ENCODE measurements at regions not wholly inside any gene's neighbourhood (a gene's known extent, or its start where the extent isn't known, plus 50 kb on each side); places are given as distances from the start of the nearest gene placed in this dataset.
"Not testable (repeated sequence)": the region's sequence is repeated elsewhere in the genome, so short reads cannot be mapped to it uniquely, and the experiment has no call there.

DNA sequence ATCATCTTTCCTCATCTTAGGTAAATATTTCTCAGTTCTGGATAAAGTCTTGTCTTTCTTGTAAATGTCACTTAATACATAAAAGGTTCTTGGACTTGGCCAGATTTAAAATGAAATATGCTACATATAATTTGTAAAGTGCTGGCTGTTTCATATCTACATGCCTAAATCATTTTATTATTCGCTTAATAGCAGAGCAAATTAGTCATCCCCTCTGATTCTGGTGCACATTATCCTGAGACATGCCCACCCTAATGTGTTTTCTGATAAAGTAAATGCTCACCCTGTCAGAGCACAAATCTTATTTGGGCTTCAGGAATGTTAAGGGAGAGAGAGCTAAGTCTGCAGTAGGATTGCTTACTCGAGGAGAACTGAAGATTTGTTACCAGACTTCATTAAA, 166.5 kb upstream of the IZUMO3 start:
- no peak overlapping the region for H3K27ac Mint-ChIP-seq
- DNase-seq (ENCODE audit: low spot score in 2 of 2, unreplicated experiment in 2 of 2) = no peak
- peaks cover 7% of the 10 kb centered on the region for H3K9me3 Mint-ChIP-seq
- H3K4me1 Mint-ChIP-seq = peaks cover 10% of the 10 kb centered on the region
- no peaks in the 10 kb centered on the region for H3K36me3 Mint-ChIP-seq
- TF ChIP-seq, protein P1, sequence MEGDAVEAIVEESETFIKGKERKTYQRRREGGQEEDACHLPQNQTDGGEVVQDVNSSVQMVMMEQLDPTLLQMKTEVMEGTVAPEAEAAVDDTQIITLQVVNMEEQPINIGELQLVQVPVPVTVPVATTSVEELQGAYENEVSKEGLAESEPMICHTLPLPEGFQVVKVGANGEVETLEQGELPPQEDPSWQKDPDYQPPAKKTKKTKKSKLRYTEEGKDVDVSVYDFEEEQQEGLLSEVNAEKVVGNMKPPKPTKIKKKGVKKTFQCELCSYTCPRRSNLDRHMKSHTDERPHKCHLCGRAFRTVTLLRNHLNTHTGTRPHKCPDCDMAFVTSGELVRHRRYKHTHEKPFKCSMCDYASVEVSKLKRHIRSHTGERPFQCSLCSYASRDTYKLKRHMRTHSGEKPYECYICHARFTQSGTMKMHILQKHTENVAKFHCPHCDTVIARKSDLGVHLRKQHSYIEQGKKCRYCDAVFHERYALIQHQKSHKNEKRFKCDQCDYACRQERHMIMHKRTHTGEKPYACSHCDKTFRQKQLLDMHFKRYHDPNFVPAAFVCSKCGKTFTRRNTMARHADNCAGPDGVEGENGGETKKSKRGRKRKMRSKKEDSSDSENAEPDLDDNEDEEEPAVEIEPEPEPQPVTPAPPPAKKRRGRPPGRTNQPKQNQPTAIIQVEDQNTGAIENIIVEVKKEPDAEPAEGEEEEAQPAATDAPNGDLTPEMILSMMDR (IDR thresholded peaks at IDR 0.05; ENCODE audit: unreplicated experiment) = no peak
- no peak overlapping the region for H3K4me3 Mint-ChIP-seq
- peaks cover 72% of the 10 kb centered on the region for H3K27me3 Mint-ChIP-seq (ENCODE audit: low read depth)

DNA sequence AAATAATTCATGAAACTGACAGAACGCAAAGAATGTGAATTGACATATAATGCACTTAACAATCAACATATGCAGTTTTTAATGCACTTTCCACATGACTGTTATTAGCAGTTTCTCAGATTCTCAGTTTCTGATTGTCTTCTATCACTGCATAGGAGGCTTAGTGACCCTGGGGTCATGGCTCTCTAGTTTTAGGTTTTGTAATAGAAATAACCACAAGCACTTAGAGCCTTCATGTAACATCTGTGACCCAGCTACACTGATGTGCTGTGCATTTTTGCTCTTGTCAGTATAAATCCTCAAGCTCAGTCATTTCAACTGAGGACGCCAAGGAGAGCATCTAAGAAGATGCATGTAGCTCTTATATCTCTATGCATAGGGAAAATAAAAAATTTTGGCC, 163.1 kb upstream of the IZUMO3 start:
- peaks cover 10% of the 10 kb centered on the region for H3K4me1 Mint-ChIP-seq
- H3K27me3 Mint-ChIP-seq (ENCODE audit: low read depth) = peaks cover 59% of the 10 kb centered on the region
- no peaks in the 10 kb centered on the region for H3K9me3 Mint-ChIP-seq
- DNase-seq (ENCODE audit: low spot score in 2 of 2, unreplicated experiment in 2 of 2) = no peak
- TF ChIP-seq, protein P1 (IDR thresholded peaks at IDR 0.05; ENCODE audit: unreplicated experiment) = no peak
- H3K4me3 Mint-ChIP-seq = no peak overlapping the region
- H3K27ac Mint-ChIP-seq = no peak overlapping the region
- H3K36me3 Mint-ChIP-seq = no peaks in the 10 kb centered on the region

GRCh38 chr9:24698881-24699518, 153.3 kb upstream of the IZUMO3 start:
- Mint-ChIP-seq H3K4me3 (no peak overlapping the region), H3K27ac (no peak overlapping the region), H3K27me3 (ENCODE audit: low read depth) (peaks cover 47% of the 10 kb centered on the region), H3K4me1 (no peaks in the 10 kb centered on the region), H3K36me3 (no peaks in the 10 kb centered on the region), H3K9me3 (peaks cover 8% of the 10 kb centered on the region)
- TF ChIP-seq, protein P1 (IDR thresholded peaks at IDR 0.05; ENCODE audit: unreplicated experiment) = no peak
- DNase-seq (ENCODE audit: low spot score in 2 of 2, unreplicated experiment in 2 of 2) = no peak

DNA sequence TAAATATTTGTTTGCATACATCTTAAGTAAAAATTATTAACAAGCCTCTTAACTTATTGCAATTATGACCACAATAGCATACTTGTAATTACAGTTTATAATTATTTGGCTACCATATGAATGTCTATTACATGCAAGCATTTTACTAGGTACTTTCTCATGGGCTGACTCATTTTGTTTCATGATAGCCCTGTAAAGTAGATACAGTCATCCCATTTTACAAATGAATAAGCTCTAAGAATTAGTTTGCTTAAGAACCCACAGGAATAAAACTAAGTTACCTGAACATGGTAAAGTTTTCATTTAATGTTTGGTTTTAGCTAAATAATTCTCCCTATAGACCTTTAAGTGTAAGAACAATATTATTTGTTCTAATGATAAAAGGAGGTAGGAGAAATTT, 126.6 kb upstream of the IZUMO3 start:
- DNase-seq (ENCODE audit: low spot score in 2 of 2, unreplicated experiment in 2 of 2) = no peak
- no peaks in the 10 kb centered on the region for H3K27me3 Mint-ChIP-seq (ENCODE audit: low read depth)
- no peak overlapping the region for H3K4me3 Mint-ChIP-seq
- H3K27ac Mint-ChIP-seq = no peak overlapping the region
- TF ChIP-seq, protein P1 (IDR thresholded peaks at IDR 0.05; ENCODE audit: unreplicated experiment) = no peak
- no peaks in the 10 kb centered on the region for H3K36me3 Mint-ChIP-seq
- no peaks in the 10 kb centered on the region for H3K4me1 Mint-ChIP-seq
- H3K9me3 Mint-ChIP-seq = peaks cover 10% of the 10 kb centered on the region

- no peak overlapping the region for H3K27ac Mint-ChIP-seq
- peaks cover 32% of the 10 kb centered on the region for H3K9me3 Mint-ChIP-seq
- H3K4me1 Mint-ChIP-seq = no peaks in the 10 kb centered on the region
- no peak overlapping the region for H3K4me3 Mint-ChIP-seq
- TF ChIP-seq, protein P1 (IDR thresholded peaks at IDR 0.05; ENCODE audit: unreplicated experiment) = no peak
- H3K36me3 Mint-ChIP-seq = no peaks in the 10 kb centered on the region
- no peaks in the 10 kb centered on the region for H3K27me3 Mint-ChIP-seq (ENCODE audit: low read depth)
- no peak for DNase-seq (ENCODE audit: low spot score in 2 of 2, unreplicated experiment in 2 of 2)
Measured at GRCh38 chr9:24657387-24657786, 111.7 kb upstream of the IZUMO3 start.

DNA sequence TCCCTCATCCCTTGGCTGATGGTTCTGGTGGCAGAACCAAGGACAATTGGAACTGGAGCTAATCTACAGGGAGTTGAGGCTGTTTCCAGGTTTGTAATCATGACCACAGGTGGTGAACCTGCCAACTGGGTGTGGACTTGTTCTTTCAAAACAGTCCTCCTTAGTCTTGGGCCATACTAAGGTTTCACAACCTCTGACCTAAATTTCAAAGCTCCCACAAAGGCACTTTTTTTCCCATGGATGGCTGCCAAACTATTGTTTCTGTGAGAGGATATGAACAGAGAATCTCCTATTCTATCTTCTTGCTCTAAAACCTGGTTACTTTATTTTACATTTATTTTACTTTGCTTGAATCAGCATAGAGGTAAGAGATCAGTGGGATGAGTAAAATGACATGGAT, 106.5 kb upstream of the IZUMO3 start:
- Mint-ChIP-seq H3K27me3 (ENCODE audit: low read depth) (no peaks in the 10 kb centered on the region), H3K4me3 (no peak overlapping the region), H3K27ac (no peak overlapping the region), H3K4me1 (no peaks in the 10 kb centered on the region), H3K36me3 (no peaks in the 10 kb centered on the region), H3K9me3 (peaks cover 24% of the 10 kb centered on the region)
- no peak for DNase-seq (ENCODE audit: low spot score in 2 of 2, unreplicated experiment in 2 of 2)
- TF ChIP-seq, protein P1 (IDR thresholded peaks at IDR 0.05; ENCODE audit: unreplicated experiment) = no peak

DNA sequence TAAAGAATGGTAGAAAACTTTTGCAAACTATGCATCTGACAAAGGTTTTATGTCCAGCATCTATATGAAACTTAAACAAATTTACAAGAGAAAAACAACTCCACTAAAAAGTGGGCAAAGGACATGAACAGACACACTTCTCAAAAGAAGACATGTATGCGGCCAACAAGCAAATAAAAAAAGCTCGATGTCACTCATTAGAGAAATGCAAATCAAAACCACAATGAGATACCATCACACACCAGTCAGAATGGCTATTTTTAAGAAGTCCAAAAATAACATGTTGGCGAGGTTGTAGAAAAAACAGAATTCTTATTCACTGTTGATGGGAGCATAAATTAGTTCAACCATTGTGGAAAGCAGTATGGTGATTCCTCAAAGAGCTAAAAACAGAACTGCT, 83.1 kb upstream of the IZUMO3 start:
- not testable (repeated sequence) for H3K4me1 Mint-ChIP-seq; DNase-seq (ENCODE audit: low spot score in 2 of 2, unreplicated experiment in 2 of 2); H3K27me3 Mint-ChIP-seq (ENCODE audit: low read depth); H3K36me3 Mint-ChIP-seq; H3K4me3 Mint-ChIP-seq; H3K27ac Mint-ChIP-seq; H3K9me3 Mint-ChIP-seq

Data from mesothelial cell of epicardium (in vitro differentiated cells).